Sciatic nerve (tissue), 2 donors: ENCODE measurements at regions not wholly inside any gene's neighbourhood (a gene's known extent, or its start where the extent isn't known, plus 50 kb on each side); places are given as distances from the start of the nearest gene placed in this dataset.
"Not testable (repeated sequence)": the region's sequence is repeated elsewhere in the genome, so short reads cannot be mapped to it uniquely, and the experiment has no call there.

Experiments
- ATAC-seq: fragments of 200-7000 bp; cut with Tn5 transposase; one replicate; pipeline ENCODE4 v1.9.1; 2020; ENCODE audit warnings: mild to moderate bottlenecking, moderate library complexity
- DNase-seq: peaks from one replicate; pipeline ENCODE4 v3.0.0-alpha.2; 2020; ENCODE audit warnings: low spot score
- intact Hi-C: fragments of 100-400 bp; cut with DNase I; formaldehyde crosslinking; loops from one replicate; pipeline ENCODE4 v1.14.2; 2022
- donor health status: DM: no; HTN: no; CAD: no.
- donor health status: DM: no; HTN: no; CAD: no.

- intact Hi-C loops: no loop called here
- ATAC-seq: no peak
- no peak for DNase-seq
Measured at GRCh38 chr7:130789436-130789835, 55.4 kb upstream of the KLF14 start.

- ATAC-seq: peak; percentile 26
Measured at GRCh38 chr7:130791746-130792145, 57.7 kb upstream of the KLF14 start.

GRCh38 chr7:130793855-130794618 is 60.0 kb upstream of the KLF14 start:
- intact Hi-C loops: no loop called here
- DNase-seq (no peak), ATAC-seq (peak; percentile 77)

More at GRCh38 chr7:130791746-130792145, 57.7 kb upstream of the KLF14 start:
- no peak for DNase-seq
- intact Hi-C loops: no loop called here

GRCh38 chr7:130794619-130794922 is 60.6 kb upstream of the KLF14 start:
- intact Hi-C loops: no loop called here
- ATAC-seq (no peak), DNase-seq (no peak)

- ATAC-seq, DNase-seq, intact Hi-C loops: not testable (repeated sequence)
Measured at GRCh38 chr7:130796425-130796824, 62.4 kb upstream of the KLF14 start.

- DNase-seq (no peak), ATAC-seq (peak; percentile 52)
- intact Hi-C loops: no loop called here
Measured at GRCh38 chr7:130803127-130803526, 69.1 kb upstream of the KLF14 start.

- ATAC-seq (peak; percentile 82), DNase-seq (no peak)
- intact Hi-C loops: no loop called here
Measured at GRCh38 chr7:130804220-130804619, 70.2 kb upstream of the KLF14 start.

GRCh38 chr7:130812819-130813218 is 78.8 kb upstream of the KLF14 start:
- intact Hi-C loops, ATAC-seq: not testable (repeated sequence)

GRCh38 chr7:130814778-130815335 is 80.8 kb upstream of the KLF14 start:
- intact Hi-C loops: no loop called here
- ATAC-seq (peak; percentile 30), DNase-seq (no peak)

More at GRCh38 chr7:130812819-130813218, 78.8 kb upstream of the KLF14 start:
- not testable (repeated sequence) for DNase-seq

- ATAC-seq (no peak), DNase-seq (no peak)
- intact Hi-C loops: no loop called here
Measured at GRCh38 chr7:130818056-130818455, 84.0 kb upstream of the KLF14 start.

GRCh38 chr7:130821864-130822263 is 87.9 kb upstream of the KLF14 start:
- DNase-seq: no peak
- intact Hi-C loops: no loop called here
- no peak for ATAC-seq

- intact Hi-C loops: no loop called here
- ATAC-seq: no peak
Measured at GRCh38 chr7:130822642-130823041, 88.6 kb upstream of the KLF14 start.

GRCh38 chr7:130823060-130823459 is 89.1 kb upstream of the KLF14 start:
- intact Hi-C loops: no loop called here
- DNase-seq: no peak
- no peak for ATAC-seq

More at GRCh38 chr7:130822642-130823041, 88.6 kb upstream of the KLF14 start:
- DNase-seq: no peak

GRCh38 chr7:130825819-130826218 is 91.8 kb upstream of the KLF14 start:
- intact Hi-C loops: no loop called here
- DNase-seq (no peak), ATAC-seq (no peak)

GRCh38 chr7:130829415-130829814 is 95.4 kb upstream of the KLF14 start:
- intact Hi-C loops: no loop called here
- DNase-seq (no peak), ATAC-seq (no peak)

GRCh38 chr7:130831322-130831721 is 97.3 kb upstream of the KLF14 start:
- intact Hi-C loops: loop anchor here (10.0 kb wide), 1 partner anchor 1437 kb away; no protein-coding TSS in a partner anchor
- ATAC-seq: no peak
- no peak for DNase-seq

GRCh38 chr7:130831817-130832481 is 97.9 kb upstream of the KLF14 start:
- ATAC-seq (peak; percentile 75), DNase-seq (no peak)
- intact Hi-C loops: loop anchor here (10.0 kb wide), 1 partner anchor 1437 kb away; no protein-coding TSS in a partner anchor

- DNase-seq (no peak), ATAC-seq (no peak)
- intact Hi-C loops: loop anchor here (10.0 kb wide), 1 partner anchor 1444 kb away; no protein-coding TSS in a partner anchor
Measured at GRCh38 chr7:130838738-130839137, 104.7 kb upstream of the KLF14 start.

GRCh38 chr7:130840599-130840998 is 106.6 kb upstream of the KLF14 start:
- intact Hi-C loops: no loop called here
- DNase-seq (no peak), ATAC-seq (no peak)

GRCh38 chr7:130841416-130841815 is 107.4 kb upstream of the KLF14 start:
- ATAC-seq (no peak), DNase-seq (no peak)
- intact Hi-C loops: loop anchor here (1.0 kb wide), 1 partner anchor 31 kb away; no protein-coding TSS in a partner anchor
